ENCODE measurements at regions not wholly inside any gene's neighbourhood (a gene's known extent, or its start where the extent isn't known, plus 50 kb on each side); places are given as distances from the start of the nearest gene placed in this dataset.

- TF ChIP-seq, protein P1, sequence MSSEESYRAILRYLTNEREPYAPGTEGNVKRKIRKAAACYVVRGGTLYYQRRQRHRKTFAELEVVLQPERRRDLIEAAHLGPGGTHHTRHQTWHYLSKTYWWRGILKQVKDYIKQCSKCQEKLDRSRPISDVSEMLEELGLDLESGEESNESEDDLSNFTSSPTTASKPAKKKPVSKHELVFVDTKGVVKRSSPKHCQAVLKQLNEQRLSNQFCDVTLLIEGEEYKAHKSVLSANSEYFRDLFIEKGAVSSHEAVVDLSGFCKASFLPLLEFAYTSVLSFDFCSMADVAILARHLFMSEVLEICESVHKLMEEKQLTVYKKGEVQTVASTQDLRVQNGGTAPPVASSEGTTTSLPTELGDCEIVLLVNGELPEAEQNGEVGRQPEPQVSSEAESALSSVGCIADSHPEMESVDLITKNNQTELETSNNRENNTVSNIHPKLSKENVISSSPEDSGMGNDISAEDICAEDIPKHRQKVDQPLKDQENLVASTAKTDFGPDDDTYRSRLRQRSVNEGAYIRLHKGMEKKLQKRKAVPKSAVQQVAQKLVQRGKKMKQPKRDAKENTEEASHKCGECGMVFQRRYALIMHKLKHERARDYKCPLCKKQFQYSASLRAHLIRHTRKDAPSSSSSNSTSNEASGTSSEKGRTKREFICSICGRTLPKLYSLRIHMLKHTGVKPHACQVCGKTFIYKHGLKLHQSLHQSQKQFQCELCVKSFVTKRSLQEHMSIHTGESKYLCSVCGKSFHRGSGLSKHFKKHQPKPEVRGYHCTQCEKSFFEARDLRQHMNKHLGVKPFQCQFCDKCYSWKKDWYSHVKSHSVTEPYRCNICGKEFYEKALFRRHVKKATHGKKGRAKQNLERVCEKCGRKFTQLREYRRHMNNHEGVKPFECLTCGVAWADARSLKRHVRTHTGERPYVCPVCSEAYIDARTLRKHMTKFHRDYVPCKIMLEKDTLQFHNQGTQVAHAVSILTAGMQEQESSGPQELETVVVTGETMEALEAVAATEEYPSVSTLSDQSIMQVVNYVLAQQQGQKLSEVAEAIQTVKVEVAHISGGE (tag by site-specific recombination; conservative IDR thresholded peaks at IDR 0.05; ENCODE audit: low read depth): no peak
- no peak for TF ChIP-seq ZNF398 (tag by site-specific recombination; IDR thresholded peaks at IDR 0.05)
Observed at GRCh38 chr5:66358741-66359140, 214.6 kb downstream of the SREK1 start (continued).

GRCh38 chr5:66361070-66361469 lies 217.0 kb downstream of the SREK1 start:
- CTCF ChIA-PET: no interaction called here
- no peaks in the 10 kb centered on the region for H3K36me3 ChIP-seq (ENCODE audit: control insufficient read depth in 2 of 2, insufficient read depth in 1 of 2, low read length in 2 of 2)
- no peak overlapping the region for H3K27ac ChIP-seq (ENCODE audit: extremely low read depth, low read depth, low read length)
- no peaks in the 10 kb centered on the region for H3K9me3 ChIP-seq (ENCODE audit: control insufficient read depth, insufficient read depth, low read depth, low read length)
- no peak overlapping the region for H3K4me3 ChIP-seq (ENCODE audit: low read depth, low read length)
- POLR2A ChIA-PET: no interaction called here
- H3K4me1 ChIP-seq (ENCODE audit: control insufficient read depth, insufficient read depth, low read length): no peaks in the 10 kb centered on the region
- TF ChIP-seq ZBTB7A (tag by site-specific recombination; IDR thresholded peaks at IDR 0.05; ENCODE audit: low read depth) (no peak), AEBP2 (tag by site-specific recombination; IDR thresholded peaks at IDR 0.05; ENCODE audit: borderline replicate concordance) (no peak), HOXD13 (CRISPR knock-in tag; IDR thresholded peaks at IDR 0.05; ENCODE audit: borderline replicate concordance) (no peak), ZNF488 (tag by site-specific recombination; IDR thresholded peaks at IDR 0.05) (no peak), ZNF366 (tag by site-specific recombination; conservative IDR thresholded peaks at IDR 0.05) (no peak)

DNA sequence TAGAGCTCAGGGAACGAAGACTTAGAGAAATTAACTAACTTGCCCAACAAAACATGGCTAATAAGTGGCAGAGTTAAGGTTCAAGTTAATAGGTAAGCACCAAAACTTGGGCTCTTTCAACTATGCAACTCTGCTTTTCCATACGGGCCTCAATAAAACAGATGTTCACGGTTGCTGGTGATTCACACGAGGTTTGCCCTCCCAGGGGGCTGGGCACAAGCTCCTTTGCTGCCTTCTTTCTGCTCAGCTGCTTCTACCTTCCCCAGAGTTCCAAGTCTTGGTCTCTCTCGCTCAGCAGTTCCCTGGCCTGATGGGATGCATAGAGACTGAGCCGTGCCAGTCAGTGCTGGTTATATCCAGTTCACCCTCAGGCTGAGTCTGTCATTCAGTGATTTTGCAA lies 217.9 kb downstream of the SREK1 start:
- ChIA-PET CTCF (interaction anchor here (0.6 kb wide), 1 partner anchor 56 kb away, joined by 3 read pairs; no protein-coding TSS in a partner anchor), POLR2A (no interaction called here)

DNA sequence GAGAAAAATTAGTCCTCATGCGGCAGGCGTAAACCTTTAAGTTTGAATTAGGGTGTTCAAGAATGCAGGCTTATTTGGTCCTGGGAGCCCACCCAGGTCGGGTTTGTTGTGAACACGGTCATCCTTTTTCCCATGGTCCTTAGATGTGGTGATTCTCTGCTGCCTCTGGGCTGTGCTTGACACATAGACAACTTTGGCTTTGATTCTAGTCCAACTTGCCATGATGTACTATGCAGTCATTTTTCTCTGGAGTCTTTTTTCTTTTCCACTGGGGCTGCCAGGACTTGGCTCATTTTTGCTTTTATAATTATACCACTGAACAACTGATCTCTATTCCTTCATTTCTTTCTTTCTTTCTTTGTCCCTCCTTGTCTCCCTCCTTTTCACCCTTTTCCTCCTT lies 218.6 kb downstream of the SREK1 start:
- Histone ChIP-seq H3K4me1 (ENCODE audit: control insufficient read depth, insufficient read depth, low read length) (no peaks in the 10 kb centered on the region), H3K36me3 (ENCODE audit: control insufficient read depth in 2 of 2, insufficient read depth in 1 of 2, low read length in 2 of 2) (no peaks in the 10 kb centered on the region), H3K27ac (ENCODE audit: extremely low read depth, low read depth, low read length) (no peak overlapping the region), H3K4me3 (ENCODE audit: low read depth, low read length) (no peak overlapping the region), H3K9me3 (ENCODE audit: control insufficient read depth, insufficient read depth, low read depth, low read length) (no peaks in the 10 kb centered on the region)
- ChIA-PET CTCF (no interaction called here), POLR2A (no interaction called here)
- TF ChIP-seq ZNF239 (tag by site-specific recombination; IDR thresholded peaks at IDR 0.05): no peak
- no peak for TF ChIP-seq ZNF707 (tag by site-specific recombination; IDR thresholded peaks at IDR 0.05)
- TF ChIP-seq, protein P2, sequence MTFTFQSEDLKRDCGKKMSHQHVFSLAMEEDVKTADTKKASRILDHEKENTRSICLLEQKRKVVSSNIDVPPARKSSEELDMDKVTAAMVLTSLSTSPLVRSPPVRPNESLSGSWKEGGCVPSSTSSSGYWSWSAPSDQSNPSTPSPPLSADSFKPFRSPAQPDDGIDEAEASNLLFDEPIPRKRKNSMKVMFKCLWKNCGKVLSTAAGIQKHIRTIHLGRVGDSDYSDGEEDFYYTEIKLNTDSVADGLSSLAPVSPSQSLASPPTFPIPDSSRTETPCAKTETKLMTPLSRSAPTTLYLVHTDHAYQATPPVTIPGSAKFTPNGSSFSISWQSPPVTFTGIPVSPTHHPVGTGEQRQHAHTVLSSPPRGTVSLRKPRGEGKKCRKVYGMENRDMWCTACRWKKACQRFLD (tag by site-specific recombination; IDR thresholded peaks at IDR 0.05): no peak
- TF ChIP-seq ZBTB17 (tag by site-specific recombination; IDR thresholded peaks at IDR 0.05): no peak
- TF ChIP-seq EGR2 (tag by site-specific recombination; IDR thresholded peaks at IDR 0.05; ENCODE audit: low read depth): no peak
- no peak for TF ChIP-seq ZNF146 (tag by site-specific recombination; IDR thresholded peaks at IDR 0.05)
- no peak for TF ChIP-seq GLI2 (tag by site-specific recombination; IDR thresholded peaks at IDR 0.05; ENCODE audit: borderline replicate concordance, low read depth)
- no peak for TF ChIP-seq ZNF777 (tag by site-specific recombination; IDR thresholded peaks at IDR 0.05; ENCODE audit: borderline replicate concordance)
- TF ChIP-seq SALL2 (tag by site-specific recombination; IDR thresholded peaks at IDR 0.05; ENCODE audit: borderline replicate concordance): no peak
- TF ChIP-seq ZNF335 (tag by site-specific recombination; conservative IDR thresholded peaks at IDR 0.05): no peak

More for the DNA sequence above, 217.9 kb downstream of the SREK1 start:
- H3K27ac ChIP-seq (ENCODE audit: extremely low read depth, low read depth, low read length): no peak overlapping the region
- no peaks in the 10 kb centered on the region for H3K4me1 ChIP-seq (ENCODE audit: control insufficient read depth, insufficient read depth, low read length)
- H3K36me3 ChIP-seq (ENCODE audit: control insufficient read depth in 2 of 2, insufficient read depth in 1 of 2, low read length in 2 of 2): no peaks in the 10 kb centered on the region
- H3K4me3 ChIP-seq (ENCODE audit: low read depth, low read length): no peak overlapping the region
- H3K9me3 ChIP-seq (ENCODE audit: control insufficient read depth, insufficient read depth, low read depth, low read length): no peaks in the 10 kb centered on the region
- TF ChIP-seq ZBTB8A (tag by site-specific recombination; IDR thresholded peaks at IDR 0.05): no peak
- no peak for TF ChIP-seq ZNF23 (tag by site-specific recombination; IDR thresholded peaks at IDR 0.05; ENCODE audit: borderline replicate concordance)
- TF ChIP-seq, protein P3, sequence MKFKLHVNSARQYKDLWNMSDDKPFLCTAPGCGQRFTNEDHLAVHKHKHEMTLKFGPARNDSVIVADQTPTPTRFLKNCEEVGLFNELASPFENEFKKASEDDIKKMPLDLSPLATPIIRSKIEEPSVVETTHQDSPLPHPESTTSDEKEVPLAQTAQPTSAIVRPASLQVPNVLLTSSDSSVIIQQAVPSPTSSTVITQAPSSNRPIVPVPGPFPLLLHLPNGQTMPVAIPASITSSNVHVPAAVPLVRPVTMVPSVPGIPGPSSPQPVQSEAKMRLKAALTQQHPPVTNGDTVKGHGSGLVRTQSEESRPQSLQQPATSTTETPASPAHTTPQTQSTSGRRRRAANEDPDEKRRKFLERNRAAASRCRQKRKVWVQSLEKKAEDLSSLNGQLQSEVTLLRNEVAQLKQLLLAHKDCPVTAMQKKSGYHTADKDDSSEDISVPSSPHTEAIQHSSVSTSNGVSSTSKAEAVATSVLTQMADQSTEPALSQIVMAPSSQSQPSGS (tag by site-specific recombination; IDR thresholded peaks at IDR 0.05; ENCODE audit: low read depth): no peak
